ENCODE measurements at regions not wholly inside any gene's neighbourhood (a gene's known extent, or its start where the extent isn't known, plus 50 kb on each side); places are given as distances from the start of the nearest gene placed in this dataset.

DNA sequence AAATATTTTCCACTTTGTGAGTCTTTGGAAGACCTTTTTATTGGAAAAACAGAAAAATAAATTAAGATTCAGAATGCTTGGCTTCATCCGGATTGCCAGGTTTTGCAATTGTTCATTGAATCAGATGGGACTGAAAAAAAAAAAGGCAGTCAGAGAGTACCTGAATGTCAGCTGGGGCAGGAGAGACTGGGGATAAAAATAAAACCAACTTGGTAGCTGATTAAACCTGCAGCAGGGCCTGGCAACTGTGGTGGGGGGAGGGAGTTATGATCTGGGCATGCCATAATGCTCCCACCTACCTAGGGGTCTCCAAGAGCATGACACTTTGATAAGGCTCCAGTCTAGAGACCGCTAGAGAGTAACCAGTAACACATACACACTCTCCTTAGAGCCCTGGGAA, 454.4 kb downstream of the DTWD2 start:
- TF ChIP-seq CTCF (conservative IDR thresholded peaks at IDR 0.05 in 1 of 2, IDR thresholded peaks at IDR 0.05 in 1 of 2; ENCODE audit: extremely low read depth in 1 of 2, insufficient read depth in 1 of 2, low read depth in 1 of 2, low read length in 2 of 2), result no peak
- no peak for TF ChIP-seq EZH2 (IDR thresholded peaks at IDR 0.05; ENCODE audit: borderline replicate concordance, low read length)

Data from mammary epithelial cell (primary cell).